ENCODE measurements at regions not wholly inside any gene's neighbourhood (a gene's known extent, or its start where the extent isn't known, plus 50 kb on each side); places are given as distances from the start of the nearest gene placed in this dataset.

DNA sequence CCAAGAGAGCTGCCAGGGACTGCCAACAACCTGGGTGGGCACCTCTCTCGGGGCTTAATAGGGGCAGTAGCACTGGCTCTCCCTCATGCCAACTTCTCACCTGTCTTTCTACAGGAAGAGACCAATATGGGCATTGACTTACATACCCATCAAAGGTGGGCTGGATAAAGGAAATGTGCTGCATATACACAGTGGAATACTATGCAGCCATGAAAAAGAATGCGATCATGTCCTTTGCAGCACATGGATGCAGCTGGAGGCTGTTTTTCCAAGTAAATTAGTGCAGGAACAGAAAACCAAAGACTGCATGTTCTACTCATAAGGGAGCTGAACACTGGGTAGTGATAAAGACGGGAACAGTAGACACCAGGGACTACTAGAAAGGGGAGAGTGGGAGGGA is 172.5 kb downstream of the URB2 start:
- TF ChIP-seq, protein P1, sequence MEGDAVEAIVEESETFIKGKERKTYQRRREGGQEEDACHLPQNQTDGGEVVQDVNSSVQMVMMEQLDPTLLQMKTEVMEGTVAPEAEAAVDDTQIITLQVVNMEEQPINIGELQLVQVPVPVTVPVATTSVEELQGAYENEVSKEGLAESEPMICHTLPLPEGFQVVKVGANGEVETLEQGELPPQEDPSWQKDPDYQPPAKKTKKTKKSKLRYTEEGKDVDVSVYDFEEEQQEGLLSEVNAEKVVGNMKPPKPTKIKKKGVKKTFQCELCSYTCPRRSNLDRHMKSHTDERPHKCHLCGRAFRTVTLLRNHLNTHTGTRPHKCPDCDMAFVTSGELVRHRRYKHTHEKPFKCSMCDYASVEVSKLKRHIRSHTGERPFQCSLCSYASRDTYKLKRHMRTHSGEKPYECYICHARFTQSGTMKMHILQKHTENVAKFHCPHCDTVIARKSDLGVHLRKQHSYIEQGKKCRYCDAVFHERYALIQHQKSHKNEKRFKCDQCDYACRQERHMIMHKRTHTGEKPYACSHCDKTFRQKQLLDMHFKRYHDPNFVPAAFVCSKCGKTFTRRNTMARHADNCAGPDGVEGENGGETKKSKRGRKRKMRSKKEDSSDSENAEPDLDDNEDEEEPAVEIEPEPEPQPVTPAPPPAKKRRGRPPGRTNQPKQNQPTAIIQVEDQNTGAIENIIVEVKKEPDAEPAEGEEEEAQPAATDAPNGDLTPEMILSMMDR (IDR thresholded peaks at IDR 0.05; ENCODE audit: low read depth, low read length, missing input control) = no peak
- TF ChIP-seq GABPA (IDR thresholded peaks at IDR 0.05 in 1 of 2, conservative IDR thresholded peaks at IDR 0.05 in 1 of 2) (no peak), SP1 (IDR thresholded peaks at IDR 0.05) (no peak), JUND (IDR thresholded peaks at IDR 0.05) (no peak), RXRA (IDR thresholded peaks at IDR 0.05) (no peak), YY1 (IDR thresholded peaks at IDR 0.05) (no peak), RAD21 (IDR thresholded peaks at IDR 0.05) (no peak), EGR1 (IDR thresholded peaks at IDR 0.05; ENCODE audit: low read depth in 2 of 2) (no peak), TAF1 (conservative IDR thresholded peaks at IDR 0.05) (no peak)
- TF ChIP-seq, protein P2, sequence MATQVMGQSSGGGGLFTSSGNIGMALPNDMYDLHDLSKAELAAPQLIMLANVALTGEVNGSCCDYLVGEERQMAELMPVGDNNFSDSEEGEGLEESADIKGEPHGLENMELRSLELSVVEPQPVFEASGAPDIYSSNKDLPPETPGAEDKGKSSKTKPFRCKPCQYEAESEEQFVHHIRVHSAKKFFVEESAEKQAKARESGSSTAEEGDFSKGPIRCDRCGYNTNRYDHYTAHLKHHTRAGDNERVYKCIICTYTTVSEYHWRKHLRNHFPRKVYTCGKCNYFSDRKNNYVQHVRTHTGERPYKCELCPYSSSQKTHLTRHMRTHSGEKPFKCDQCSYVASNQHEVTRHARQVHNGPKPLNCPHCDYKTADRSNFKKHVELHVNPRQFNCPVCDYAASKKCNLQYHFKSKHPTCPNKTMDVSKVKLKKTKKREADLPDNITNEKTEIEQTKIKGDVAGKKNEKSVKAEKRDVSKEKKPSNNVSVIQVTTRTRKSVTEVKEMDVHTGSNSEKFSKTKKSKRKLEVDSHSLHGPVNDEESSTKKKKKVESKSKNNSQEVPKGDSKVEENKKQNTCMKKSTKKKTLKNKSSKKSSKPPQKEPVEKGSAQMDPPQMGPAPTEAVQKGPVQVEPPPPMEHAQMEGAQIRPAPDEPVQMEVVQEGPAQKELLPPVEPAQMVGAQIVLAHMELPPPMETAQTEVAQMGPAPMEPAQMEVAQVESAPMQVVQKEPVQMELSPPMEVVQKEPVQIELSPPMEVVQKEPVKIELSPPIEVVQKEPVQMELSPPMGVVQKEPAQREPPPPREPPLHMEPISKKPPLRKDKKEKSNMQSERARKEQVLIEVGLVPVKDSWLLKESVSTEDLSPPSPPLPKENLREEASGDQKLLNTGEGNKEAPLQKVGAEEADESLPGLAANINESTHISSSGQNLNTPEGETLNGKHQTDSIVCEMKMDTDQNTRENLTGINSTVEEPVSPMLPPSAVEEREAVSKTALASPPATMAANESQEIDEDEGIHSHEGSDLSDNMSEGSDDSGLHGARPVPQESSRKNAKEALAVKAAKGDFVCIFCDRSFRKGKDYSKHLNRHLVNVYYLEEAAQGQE (IDR thresholded peaks at IDR 0.05) = no peak
- TF ChIP-seq, protein P3, sequence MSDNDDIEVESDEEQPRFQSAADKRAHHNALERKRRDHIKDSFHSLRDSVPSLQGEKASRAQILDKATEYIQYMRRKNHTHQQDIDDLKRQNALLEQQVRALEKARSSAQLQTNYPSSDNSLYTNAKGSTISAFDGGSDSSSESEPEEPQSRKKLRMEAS (IDR thresholded peaks at IDR 0.05) = no peak
- TF ChIP-seq, protein P4, sequence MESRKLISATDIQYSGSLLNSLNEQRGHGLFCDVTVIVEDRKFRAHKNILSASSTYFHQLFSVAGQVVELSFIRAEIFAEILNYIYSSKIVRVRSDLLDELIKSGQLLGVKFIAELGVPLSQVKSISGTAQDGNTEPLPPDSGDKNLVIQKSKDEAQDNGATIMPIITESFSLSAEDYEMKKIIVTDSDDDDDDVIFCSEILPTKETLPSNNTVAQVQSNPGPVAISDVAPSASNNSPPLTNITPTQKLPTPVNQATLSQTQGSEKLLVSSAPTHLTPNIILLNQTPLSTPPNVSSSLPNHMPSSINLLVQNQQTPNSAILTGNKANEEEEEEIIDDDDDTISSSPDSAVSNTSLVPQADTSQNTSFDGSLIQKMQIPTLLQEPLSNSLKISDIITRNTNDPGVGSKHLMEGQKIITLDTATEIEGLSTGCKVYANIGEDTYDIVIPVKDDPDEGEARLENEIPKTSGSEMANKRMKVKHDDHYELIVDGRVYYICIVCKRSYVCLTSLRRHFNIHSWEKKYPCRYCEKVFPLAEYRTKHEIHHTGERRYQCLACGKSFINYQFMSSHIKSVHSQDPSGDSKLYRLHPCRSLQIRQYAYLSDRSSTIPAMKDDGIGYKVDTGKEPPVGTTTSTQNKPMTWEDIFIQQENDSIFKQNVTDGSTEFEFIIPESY (IDR thresholded peaks at IDR 0.05) = no peak

Data from liver (tissue), 3 donors.